G401.6 (cell line): ENCODE measurements at regions not wholly inside any gene's neighbourhood (a gene's known extent, or its start where the extent isn't known, plus 50 kb on each side); places are given as distances from the start of the nearest gene placed in this dataset.

Experiments used
- FAIRE-seq: peaks from 2 replicates; lab custom pipeline; 2012; peaks lifted over from hg19 to GRCh38; lab: Jason Lieb, UNC

DNA sequence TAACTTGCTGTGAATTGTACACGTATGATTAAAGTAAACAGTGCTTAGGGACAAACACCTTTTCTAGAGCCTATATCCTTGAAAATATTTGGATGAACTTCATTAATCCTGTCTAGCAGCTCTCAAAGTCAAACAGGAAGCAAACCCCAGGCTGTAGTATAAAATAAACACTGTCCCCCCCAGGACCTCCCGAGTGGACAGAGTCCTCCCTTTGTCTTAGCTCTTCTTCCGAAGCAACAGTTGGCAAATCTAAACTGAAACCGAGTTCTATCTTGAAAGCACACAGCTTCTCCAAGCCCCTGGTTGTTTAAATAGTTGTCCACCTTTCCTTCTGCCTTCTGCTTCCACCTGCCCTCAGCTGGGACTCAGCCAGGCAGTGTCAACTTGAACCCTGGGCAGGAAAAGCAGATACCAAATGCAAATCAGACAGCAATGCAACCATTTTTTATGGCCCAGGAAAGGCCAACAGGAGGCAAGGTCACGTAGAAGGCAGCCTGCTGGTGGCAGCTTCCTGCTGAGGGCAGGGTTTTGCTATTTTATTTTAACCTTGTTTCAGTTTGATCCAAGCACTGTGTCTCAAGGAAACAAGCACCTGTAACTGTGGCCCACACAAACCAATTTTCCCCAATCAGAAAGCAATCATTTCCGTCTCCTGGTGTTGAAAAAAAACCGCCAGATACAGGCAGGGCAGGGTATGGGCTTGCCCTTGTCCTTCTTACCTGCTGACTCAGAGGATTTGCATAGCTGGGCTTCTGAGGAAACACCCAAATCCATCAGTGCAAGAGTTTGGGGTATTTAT lies 110.3 kb upstream of the KIT start:
- FAIRE-seq: no peak

DNA sequence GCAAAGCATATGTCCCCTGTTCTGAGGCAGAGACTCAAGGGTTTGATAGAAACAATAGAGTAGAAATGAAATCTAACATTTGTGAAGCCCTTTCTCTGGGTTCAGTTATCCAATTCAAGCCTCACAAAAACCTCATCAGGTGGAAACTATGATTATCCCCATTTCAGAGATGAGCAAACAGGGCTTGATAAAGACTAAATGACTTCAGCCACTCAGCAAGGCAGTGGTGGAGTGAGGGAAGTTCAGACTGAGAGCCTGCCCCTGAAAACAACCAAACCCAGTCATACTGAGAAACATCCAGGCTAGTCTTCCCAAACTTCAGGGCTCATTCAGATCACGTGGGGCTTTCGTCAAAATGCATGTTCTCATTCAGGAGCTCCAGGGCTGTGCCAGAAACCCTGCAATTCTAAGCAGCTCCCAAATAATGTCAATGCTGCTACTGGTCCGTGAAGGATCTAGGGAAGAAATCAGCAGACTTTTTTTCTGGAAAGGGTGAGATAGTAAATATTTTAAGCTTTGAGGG lies 109.6 kb upstream of the KIT start:
- FAIRE-seq: no peak

DNA sequence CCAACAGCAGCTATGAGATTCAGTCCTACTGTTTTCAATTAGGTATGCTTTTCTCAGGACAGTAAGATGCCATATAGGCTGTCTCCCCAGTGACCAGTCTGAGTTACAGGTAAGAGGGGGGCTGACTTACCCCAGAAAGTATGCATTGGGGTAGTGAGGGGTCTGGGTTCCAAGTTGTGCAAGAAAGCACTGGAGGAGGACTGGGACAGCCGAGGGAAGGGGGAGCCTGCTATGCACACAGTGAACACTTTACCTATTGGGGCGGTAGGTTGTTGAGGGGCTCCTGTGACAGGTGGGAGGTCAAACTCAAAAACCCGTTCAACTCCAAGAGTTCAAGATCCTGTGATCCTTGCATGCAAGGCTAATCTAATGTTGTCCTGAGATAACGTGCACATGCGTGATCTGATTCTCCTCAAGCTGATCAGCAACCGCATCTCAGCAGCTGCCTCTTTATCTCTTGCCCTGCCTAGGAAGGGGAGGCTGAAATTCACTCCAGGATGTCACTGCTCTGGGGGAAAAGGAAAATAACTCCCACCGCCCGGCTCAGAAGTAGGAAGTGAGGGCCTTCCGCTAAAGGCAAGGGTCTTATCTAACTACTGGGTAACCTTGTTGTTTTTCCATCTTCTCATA lies 108.8 kb upstream of the KIT start:
- FAIRE-seq: no peak

DNA sequence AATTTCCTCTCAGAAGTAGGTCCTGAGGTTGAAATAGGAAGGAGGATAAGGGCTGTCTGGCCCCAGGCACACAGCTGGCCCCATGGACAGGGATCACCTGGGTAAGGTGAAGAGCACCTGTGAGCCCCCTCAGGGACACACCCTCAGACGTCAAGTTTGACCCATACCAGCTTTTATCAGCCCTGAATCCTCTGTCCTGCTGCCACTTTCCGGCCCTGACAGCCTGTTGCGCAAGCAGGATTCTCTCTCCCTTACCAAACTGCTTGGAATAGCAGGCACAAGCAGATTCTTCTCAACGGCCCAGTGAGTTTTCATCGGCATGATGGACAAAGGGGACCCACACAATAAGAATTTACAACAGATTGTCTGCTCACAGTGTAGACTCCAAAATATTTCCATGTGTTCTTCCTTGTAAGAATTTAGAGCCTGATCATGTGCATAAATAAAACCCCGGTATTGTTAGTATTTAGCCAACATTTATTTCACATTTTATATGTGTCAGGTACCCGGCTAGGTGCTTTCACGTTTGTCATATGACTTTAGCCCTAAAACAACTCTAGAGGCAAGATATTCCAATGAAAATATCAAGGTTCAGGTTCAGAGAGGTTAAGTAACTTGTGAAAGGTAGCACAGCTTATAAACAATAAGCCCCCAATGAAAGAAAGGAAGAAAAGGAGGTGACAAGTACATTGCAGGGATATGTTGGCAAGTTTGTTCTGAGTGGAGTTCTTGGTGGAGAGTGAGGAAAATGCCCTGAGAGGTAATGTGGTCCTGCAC lies 107.2 kb upstream of the KIT start:
- no peak for FAIRE-seq

DNA sequence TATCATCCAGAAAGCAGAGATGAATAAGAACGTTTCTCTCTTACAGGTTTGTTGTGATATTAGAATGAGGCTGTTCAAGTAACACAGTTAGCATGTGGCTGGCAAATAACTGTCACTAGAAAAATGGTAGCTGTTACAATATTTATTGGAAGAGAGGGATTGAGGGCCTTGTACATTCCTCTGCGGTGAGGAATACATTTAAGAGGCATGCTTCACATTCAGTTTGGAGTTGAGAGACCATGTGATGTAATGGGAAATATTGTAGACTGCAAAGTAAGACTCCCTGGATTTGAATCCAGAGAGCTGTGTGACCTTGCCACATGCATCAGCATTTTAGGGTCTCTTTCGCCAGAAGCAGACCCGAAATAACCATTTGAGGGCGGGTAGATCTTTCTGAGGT lies 104.8 kb upstream of the KIT start:
- FAIRE-seq: no peak

DNA sequence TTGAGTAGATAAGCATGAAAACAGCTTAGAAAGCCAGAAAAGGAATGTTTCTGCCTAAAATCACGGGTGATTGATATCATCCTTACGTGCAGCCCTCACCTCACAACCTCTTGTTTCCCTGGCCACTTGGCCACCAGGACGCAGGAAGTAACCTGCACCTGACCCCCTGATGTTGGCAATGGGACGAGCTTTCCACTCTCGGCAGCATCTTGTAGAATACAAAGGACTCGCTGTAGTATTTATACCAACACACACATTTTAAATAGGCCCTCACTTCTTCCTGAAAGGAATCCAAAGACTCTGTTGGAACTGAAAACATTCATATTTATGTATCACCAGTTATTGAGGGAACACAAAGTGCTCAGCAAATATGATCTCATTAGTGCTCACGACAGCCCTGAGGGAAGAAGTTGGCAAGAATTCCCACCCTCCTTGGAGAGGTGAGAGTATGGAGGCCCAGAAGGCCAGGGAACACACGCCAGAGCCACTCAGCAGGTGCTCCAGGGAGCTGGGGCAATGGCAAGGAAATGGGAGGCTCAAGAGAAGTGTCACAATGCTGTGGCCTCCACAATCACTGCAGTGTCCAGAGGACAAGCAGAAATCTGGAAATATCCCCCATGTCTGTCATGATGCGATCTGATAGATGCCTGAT lies 103.3 kb upstream of the KIT start:
- FAIRE-seq: no peak

DNA sequence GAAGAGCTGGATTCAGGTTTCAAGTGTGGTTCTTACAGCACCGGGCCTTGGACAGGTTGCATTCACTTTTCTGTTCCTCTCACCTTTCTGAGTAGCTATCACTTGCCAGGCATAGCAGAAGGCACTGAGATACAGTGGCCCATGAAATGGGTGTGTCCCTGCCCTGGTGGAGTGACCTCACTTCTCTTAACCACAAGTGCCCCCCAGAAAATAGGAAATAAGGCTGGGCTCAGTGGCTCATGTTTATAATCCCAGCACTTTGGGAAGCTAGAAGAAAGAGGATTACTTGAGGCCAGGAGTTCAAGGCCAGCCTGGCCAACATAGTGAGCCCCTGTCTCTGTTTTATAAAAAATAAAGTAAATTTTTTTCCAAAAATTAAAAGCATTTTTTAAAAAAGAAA lies 101.7 kb upstream of the KIT start:
- FAIRE-seq: no peak

DNA sequence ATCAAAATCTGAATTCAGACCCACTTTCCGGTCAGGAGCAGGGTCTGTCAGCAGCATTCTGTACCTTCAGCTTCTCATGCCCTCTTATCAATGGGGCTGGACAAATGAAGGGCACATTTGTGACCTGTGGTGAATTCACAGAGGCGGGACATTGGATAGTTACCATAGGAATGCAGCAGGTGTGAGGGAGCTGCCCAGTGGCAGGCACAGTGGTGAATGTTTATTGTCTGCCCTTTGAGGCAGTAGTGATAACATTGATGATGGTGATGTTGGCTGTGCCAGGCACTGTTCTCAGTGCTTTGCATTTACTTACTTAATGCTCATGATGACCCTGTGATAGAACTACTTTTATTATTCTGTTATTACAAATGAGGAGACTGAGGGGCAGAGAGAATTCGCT lies 101.2 kb upstream of the KIT start:
- no peak for FAIRE-seq

DNA sequence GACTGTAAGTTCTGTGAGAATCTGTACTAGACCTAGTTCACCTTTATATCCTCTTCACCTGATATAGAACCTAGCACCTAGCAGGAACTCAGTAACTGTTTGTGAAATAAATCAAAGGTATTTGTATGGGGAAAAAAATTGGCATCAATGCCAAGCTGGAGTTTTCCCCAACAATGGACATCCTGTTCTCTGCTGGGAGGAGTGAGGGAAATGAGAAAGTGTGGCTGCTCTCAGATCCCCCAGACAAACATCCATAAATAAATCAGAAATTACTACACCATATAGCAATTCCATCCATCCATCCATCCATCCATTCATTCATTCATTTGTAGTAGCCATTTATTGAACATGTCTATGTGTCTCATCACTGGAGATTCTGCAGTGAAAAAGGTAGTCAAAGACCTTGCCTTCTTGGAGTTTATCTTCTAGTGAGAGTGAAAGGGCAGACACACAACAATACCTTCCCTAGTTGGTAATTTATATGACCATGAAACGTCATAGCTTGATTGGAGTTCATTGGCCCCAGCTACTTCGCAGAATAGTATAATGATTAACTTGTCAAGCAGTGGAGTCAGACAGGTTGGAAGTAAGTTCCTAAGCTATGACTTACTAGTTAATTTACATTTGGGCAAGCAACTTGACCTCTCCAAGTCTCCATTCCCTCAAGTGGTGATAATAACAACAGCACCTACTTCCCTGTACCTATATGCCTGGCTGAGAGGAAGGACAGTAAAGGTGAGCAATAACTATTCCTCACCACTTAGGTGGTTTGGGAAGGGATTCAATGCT lies 98.7 kb upstream of the KIT start:
- no peak for FAIRE-seq

DNA sequence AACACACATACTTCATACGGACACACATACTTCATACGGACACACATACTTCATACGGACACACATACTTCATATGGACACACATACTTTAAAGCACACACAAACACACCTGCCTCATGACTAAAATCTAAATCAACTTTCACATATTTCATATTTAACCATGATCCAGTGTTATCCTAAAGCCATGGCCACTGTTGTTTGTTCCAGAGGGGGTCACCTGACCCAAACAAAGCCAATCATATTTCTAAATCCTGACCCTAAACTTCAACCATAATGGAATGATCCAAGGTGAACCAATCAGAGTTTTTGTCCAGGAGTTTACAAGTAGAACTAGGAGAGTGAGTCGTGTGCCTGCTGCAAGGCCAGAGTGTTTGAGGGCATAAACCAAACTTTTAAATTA lies 97.2 kb upstream of the KIT start:
- FAIRE-seq: no peak

DNA sequence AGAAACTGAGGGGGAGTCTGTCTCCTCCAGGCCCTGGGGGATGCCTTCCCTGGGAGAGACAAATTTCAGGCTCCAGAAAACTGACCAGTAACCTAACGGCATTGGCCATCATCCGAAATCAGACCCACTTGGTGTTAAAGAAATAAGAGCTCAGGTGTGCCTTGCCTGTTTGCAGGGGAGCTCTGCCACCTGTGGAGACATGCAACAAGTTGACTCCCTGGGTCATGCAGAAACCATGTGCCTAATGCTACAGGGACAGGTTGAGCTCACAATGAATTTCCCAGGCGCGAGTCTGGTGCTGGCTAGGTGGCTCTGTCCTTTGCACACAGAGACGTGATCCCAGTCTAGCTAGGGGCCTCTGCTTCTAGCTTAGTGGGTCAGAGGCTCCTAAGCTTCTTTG lies 95.8 kb upstream of the KIT start:
- no peak for FAIRE-seq

DNA sequence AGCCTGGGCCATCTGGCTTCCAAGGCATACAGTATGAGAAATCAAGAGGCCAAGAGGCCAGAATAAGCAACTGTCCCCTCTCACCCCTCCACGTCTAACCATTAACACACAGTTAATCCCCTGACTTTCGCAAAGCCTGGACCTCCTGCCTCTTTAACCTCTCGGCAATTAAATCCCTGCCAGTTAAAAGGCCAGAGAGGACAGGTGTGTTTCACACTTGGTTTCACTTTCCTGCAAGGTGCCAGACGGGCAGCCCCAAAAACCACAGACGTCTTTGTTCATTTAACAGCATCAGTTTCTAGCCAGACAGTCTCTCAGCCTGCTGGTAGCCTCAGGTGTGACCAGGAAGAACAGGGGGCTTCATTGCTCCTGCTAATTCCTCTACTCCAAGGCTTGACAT lies 91.1 kb upstream of the KIT start:
- no peak for FAIRE-seq

DNA sequence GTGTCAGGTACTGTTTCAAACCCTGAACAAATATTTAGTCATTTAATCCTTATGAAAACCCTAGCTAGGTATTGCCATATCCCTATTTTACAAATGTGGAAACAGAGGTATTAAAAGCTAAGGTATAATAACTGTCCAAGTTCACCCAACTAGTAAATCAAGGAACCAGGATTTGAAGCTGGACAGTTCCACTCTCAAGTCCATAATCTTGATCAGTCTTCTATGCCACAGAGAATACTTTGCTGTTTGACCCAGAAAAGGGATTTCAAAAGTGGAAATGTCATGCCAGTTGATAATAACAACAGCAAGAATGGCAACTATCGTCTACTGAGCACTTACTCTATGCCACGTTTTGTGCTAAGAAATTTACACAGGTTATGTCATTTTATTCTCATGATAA lies 90.4 kb upstream of the KIT start:
- FAIRE-seq: no peak

DNA sequence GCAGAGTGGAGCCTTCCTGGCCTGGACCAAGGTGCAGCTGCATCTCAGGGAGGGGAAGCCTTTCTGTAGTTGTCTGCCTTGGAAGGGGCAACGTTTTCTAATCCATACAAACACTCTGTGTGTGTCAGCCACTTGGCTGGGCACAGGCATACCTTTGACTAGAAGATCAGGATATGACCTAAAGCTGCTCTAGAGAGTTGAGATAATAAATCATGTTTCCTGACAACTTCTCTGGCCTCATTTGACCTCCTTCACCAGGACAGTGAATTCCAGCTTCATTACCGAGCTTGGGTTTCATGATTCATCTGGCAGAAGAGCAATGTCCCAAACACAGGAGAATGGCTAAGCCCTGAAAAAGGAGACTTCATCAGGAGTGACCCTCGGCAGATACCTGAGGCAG lies 89.6 kb upstream of the KIT start:
- no peak for FAIRE-seq

DNA sequence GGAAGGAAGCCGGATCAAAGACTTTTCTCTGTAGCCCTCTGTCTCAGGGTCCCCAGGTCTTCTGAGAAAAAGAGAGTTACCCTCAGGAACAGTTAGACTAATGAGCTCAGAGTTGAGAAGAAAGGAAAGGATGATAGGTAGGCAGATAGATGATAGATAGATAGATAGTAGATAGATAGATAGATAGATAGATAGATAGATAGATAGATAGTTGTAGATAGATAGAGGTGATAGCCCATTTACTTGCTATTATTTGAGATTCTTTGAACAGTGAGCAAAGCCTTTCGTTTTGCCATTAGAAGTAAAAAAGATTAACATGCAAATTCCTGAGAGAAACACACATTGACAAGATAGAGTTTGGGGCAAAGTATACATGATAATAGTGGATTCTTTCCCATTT lies 86.9 kb upstream of the KIT start:
- FAIRE-seq: no peak

DNA sequence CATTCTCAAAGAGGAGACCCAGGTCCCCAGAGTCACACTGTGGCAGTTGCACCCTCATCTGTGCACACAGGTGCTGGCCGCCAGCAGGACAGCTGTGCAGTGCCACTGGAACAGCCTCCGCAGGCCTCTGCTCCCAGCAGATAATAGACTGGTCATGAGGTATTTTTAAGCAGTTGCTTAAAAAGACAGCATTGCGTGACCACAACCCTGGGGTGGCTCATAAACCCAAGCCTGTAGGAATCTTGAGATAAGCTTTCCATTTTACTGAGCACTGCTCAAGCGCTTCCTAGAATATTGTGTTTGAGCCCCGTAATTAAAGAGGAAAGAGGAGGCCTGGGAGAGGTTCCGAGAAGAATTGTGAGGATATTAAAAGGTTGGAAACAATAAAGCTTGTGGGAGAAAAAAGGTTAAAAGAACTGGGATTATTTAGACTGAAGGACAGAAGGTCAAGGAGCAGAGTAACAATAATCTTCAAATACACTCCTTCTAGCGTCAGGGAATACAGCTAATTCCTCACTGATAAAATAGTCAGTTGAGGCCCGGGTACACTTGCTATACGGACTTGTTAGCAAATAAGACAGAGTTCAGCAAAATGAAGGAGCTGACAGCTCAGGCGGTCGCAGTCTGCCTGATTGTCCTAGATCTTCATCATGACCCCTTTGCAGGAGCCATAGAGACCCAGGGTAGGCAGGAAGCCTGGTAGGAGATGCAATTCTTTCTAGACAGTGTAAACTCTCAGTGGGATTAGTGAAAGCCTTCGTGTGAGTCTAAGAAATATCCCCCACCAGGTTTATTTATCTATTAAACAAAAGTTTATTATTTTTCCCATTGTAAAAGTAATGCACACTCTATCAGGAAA lies 86.2 kb upstream of the KIT start:
- FAIRE-seq: no peak

DNA sequence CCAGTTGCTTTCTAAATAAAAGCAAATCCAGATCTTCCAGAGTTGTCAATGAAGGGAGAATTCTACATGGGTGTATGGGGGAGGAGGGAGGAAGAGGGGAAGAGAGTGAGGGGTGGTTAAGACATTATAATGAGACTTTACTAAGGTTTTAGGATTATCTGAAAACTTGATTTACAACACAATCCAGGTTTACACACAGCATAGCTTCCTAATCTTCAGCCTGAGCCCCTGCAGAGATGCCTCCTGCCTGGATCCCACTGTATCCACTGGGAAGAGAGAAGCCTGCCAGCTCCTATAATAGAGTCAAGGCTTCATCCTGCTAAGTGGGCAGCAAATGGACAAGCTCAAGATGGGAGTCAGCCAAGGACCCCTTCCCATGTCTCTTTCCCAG lies 85.6 kb upstream of the KIT start:
- FAIRE-seq: no peak

DNA sequence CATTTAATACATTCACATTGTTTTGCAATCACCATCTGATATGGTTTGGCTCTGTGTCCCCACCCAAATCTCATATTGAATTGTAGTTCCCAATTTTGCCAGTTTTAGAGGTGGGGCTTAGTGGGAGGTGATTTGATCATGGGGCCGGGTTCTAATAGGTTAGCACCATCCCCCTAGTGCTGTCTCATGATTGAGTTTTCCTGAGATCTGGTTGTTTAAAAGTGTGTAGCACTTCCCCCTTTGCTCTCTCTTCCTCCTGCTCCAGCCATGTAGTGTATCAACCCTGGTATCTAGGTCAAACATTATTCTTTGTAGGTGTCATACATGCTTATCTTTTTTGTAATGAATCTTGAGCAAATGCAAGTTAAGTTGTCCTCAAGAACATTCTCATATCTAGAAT lies 83.3 kb upstream of the KIT start:
- FAIRE-seq: no peak

DNA sequence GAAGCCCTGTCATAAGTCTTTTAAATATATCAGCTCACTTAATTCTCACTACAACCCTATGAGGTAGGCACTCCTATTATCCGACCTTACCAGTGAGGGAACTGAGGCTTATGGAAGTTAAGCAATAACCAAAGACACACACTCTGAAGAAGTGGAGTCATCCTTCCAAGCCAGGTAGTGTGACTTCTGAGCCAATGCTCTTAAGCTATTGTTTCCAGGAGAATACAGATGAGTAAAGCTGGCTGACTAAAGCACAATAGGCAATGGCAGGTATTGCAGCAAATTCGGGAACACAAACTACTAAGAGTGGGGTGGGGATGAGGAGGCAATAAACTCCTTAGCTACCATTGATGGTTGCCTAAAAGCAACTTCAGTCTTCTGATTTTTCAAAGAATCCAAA lies 81.8 kb upstream of the KIT start:
- no peak for FAIRE-seq

DNA sequence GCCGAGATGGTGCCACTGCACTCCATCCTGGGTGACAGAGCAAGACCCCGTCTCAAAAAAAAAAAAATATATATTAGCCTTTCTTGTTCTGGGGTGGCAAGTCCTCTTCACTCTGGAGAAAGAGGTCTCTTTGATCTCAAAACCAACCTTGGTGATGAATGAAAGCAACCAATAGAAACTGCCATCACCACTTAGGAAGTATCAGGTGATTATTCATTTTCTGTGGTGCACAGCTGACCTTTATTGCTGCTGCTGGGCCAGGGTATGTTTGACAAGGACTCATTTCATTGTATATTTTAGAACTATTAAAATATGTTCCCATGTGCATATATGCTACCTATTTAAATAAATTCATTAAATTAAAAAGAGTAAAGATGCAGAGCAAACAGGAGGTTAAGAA lies 76.0 kb upstream of the KIT start:
- no peak for FAIRE-seq
